Hepatocyte (in vitro differentiated cells): ENCODE measurements at regions not wholly inside any gene's neighbourhood (a gene's known extent, or its start where the extent isn't known, plus 50 kb on each side); places are given as distances from the start of the nearest gene placed in this dataset.

ENCODE experiments used
- CTCF ChIP-seq: fragments of 200-600 bp; sonication (generic); IDR thresholded peaks from 2 replicates; pipeline ENCODE4 v1.5.1; 2016; ENCODE audit warnings: antibody characterized with exemption, mild to moderate bottlenecking; ENCODE audit not compliant: poor library complexity
- EZH2phosphoT487 ChIP-seq: fragments of 200-600 bp; sonication (generic); IDR thresholded peaks from one replicate; pipeline ENCODE4 v1.6.1; 2018; ENCODE audit warnings: antibody characterized with exemption, mild to moderate bottlenecking, low read depth, moderate library complexity; ENCODE audit not compliant: unreplicated experiment, severe bottlenecking

DNA sequence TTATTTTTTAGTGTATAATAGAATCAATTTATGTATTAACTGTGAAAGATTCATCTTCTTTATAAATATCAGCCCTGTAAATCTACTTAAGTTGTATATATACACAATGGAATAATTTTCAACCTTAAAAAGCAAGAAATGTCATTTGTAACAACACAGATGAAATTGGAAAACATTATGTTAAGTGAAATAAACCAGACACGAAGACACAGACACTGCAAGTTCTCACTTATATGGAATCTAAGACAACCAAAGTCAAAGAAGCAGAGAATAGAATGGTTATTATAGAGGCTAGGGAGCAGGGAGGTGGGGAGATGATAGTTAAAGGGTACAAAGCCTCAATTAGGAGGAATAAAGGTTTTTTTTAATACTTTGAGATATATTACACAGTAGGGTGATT is 1404.4 kb downstream of the HACE1 start:
- TF ChIP-seq CTCF (no peak), EZH2phosphoT487 (no peak)
